Nephron (organoid): ENCODE measurements at regions not wholly inside any gene's neighbourhood (a gene's known extent, or its start where the extent isn't known, plus 50 kb on each side); places are given as distances from the start of the nearest gene placed in this dataset.

Experiments
- H3K27ac Mint-ChIP-seq, 3 experiments: 2 replicates each; pipeline ENCODE4 v1.8.0; 2020; ENCODE audit warnings: mixed read lengths in 3 of 3, mild to moderate bottlenecking in 2 of 3, moderate library complexity in 1 of 3
- H3K27me3 Mint-ChIP-seq: 2 replicates; pipeline ENCODE4 v1.8.0; 2021; ENCODE audit warnings: low read depth, mild to moderate bottlenecking, moderate library complexity, mixed read lengths
- H3K36me3 Mint-ChIP-seq: 2 replicates; pipeline ENCODE4 v1.8.0; 2020; ENCODE audit warnings: low read depth, mixed read lengths
- H3K4me1 Mint-ChIP-seq: 2 replicates; pipeline ENCODE4 v1.8.0; 2020; ENCODE audit warnings: mixed read lengths
- H3K4me3 Mint-ChIP-seq, 3 experiments: 2 replicates each; pipeline ENCODE4 v1.8.0; 2020; ENCODE audit warnings: mild to moderate bottlenecking in 3 of 3, mixed read lengths in 3 of 3, moderate library complexity in 2 of 3
- H3K9me3 Mint-ChIP-seq: 2 replicates; pipeline ENCODE4 v1.8.0; 2020; ENCODE audit warnings: mixed read lengths
- CTCF ChIP-seq, 3 experiments: fragments of 200-600 bp; sonication (generic); IDR thresholded peaks; one replicate each; pipeline ENCODE4 v1.5.0; 2021; ENCODE audit warnings: antibody characterized with exemption in 3 of 3; ENCODE audit not compliant: unreplicated experiment in 3 of 3

- no peaks in the 10 kb centered on the region for H3K36me3 Mint-ChIP-seq
- H3K4me3 Mint-ChIP-seq = no peak overlapping the region
- no peak overlapping the region for H3K27ac Mint-ChIP-seq
- no peaks in the 10 kb centered on the region for H3K27me3 Mint-ChIP-seq
- TF ChIP-seq CTCF (IDR thresholded peaks at IDR 0.05; ENCODE audit: unreplicated experiment in 3 of 3) = no peak
- no peaks in the 10 kb centered on the region for H3K9me3 Mint-ChIP-seq
- H3K4me1 Mint-ChIP-seq = no peaks in the 10 kb centered on the region
Observed at GRCh38 chr5:166823360-166823759, 1468.1 kb upstream of the WWC1 start.

GRCh38 chr5:166834246-166834645 is 1457.2 kb upstream of the WWC1 start:
- no peak for TF ChIP-seq CTCF (IDR thresholded peaks at IDR 0.05; ENCODE audit: unreplicated experiment in 3 of 3)
- peak overlapping the region in 1 of 3 experiments; percentile 8 for H3K27ac Mint-ChIP-seq
- no peaks in the 10 kb centered on the region for H3K9me3 Mint-ChIP-seq
- no peak overlapping the region for H3K4me3 Mint-ChIP-seq
- H3K27me3 Mint-ChIP-seq = no peaks in the 10 kb centered on the region
- no peaks in the 10 kb centered on the region for H3K4me1 Mint-ChIP-seq
- H3K36me3 Mint-ChIP-seq = no peaks in the 10 kb centered on the region

- Mint-ChIP-seq H3K27me3 (no peaks in the 10 kb centered on the region), H3K4me1 (no peaks in the 10 kb centered on the region), H3K27ac (no peak overlapping the region), H3K4me3 (no peak overlapping the region), H3K36me3 (no peaks in the 10 kb centered on the region), H3K9me3 (peaks cover 4% of the 10 kb centered on the region)
- TF ChIP-seq CTCF (IDR thresholded peaks at IDR 0.05; ENCODE audit: unreplicated experiment in 3 of 3) = no peak
Observed at GRCh38 chr5:166845044-166845443, 1446.4 kb upstream of the WWC1 start.

GRCh38 chr5:166856791-166857190 is 1434.7 kb upstream of the WWC1 start:
- no peaks in the 10 kb centered on the region for H3K4me1 Mint-ChIP-seq
- no peak for TF ChIP-seq CTCF (IDR thresholded peaks at IDR 0.05; ENCODE audit: unreplicated experiment in 3 of 3)
- H3K9me3 Mint-ChIP-seq = no peaks in the 10 kb centered on the region
- no peaks in the 10 kb centered on the region for H3K36me3 Mint-ChIP-seq
- H3K27ac Mint-ChIP-seq = no peak overlapping the region
- no peak overlapping the region for H3K4me3 Mint-ChIP-seq
- H3K27me3 Mint-ChIP-seq = no peaks in the 10 kb centered on the region

- Mint-ChIP-seq H3K9me3 (no peaks in the 10 kb centered on the region), H3K36me3 (no peaks in the 10 kb centered on the region), H3K4me3 (no peak overlapping the region), H3K27ac (no peak overlapping the region), H3K27me3 (no peaks in the 10 kb centered on the region), H3K4me1 (no peaks in the 10 kb centered on the region)
- TF ChIP-seq CTCF (IDR thresholded peaks at IDR 0.05; ENCODE audit: unreplicated experiment in 3 of 3) = no peak
Observed at GRCh38 chr5:166860426-166860825, 1431.0 kb upstream of the WWC1 start.

- Mint-ChIP-seq H3K4me1 (no peaks in the 10 kb centered on the region), H3K36me3 (no peaks in the 10 kb centered on the region), H3K27ac (no peak overlapping the region), H3K9me3 (no peaks in the 10 kb centered on the region), H3K27me3 (no peaks in the 10 kb centered on the region), H3K4me3 (no peak overlapping the region)
- no peak for TF ChIP-seq CTCF (IDR thresholded peaks at IDR 0.05; ENCODE audit: unreplicated experiment in 3 of 3)
Observed at GRCh38 chr5:166862581-166862980, 1428.9 kb upstream of the WWC1 start.
